Right ventricle myocardium inferior (tissue), 1 donor: ENCODE measurements at regions not wholly inside any gene's neighbourhood (a gene's known extent, or its start where the extent isn't known, plus 50 kb on each side); places are given as distances from the start of the nearest gene placed in this dataset.
"Not testable (repeated sequence)": the region's sequence is repeated elsewhere in the genome, so short reads cannot be mapped to it uniquely, and the experiment has no call there.

Experiments
- ATAC-seq: fragments of 200-7000 bp; cut with Tn5 transposase; one replicate; pipeline ENCODE4 v1.9.1; 2020; ENCODE audit warnings: mild to moderate bottlenecking, moderate library complexity
- DNase-seq: peaks from one replicate; pipeline ENCODE4 v3.0.0; 2021; ENCODE audit errors: missing footprints
- intact Hi-C: fragments of 100-400 bp; cut with DNase I; formaldehyde crosslinking; loops from one replicate; pipeline ENCODE4 v1.11.0; 2022
- donor health status: DM: no; HTN: yes; CAD: no; lungs with severe emphysema.

DNA sequence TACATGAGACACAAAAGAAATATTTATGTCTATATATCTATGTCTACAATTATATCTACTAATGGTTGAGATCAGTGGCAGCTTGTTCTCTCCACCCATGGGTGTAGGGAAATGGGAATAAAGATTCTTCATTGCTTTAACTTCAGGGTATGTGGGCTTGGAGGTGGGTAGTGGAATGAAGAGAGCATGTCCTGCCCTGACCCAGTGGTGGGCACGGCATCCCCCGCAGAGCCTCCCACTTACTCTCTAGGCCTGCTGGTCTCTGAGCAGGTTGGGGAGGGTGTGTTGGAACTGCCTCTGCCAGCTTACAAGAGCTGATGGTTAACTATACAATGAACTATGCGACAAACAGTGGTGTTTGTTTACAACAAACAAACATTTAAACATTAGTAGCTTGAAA lies 152.5 kb upstream of the SKOR2 start:
- DNase-seq, result no peak
- ATAC-seq, result no peak
- intact Hi-C loops, result no loop called here

DNA sequence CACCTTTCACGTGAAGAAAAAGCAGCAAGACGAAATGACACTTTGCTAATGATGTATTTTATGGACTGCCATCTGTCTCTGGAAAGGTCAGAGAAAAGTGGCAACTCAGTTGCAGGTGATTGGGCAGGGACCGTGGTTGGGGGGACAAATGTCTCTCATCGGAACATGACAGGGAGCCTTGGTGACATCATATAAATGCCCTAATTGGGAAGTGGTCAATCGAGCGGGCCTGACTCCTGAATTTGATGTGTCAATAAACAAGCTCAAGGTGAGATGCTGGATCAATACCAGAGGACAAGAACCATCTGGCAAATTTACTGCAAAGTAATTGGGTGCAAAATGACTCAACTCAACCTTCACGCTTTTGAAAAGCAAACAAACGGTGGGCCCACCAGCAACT lies 151.9 kb upstream of the SKOR2 start:
- no peak for ATAC-seq
- intact Hi-C loops, result no loop called here

GRCh38 chr18:47399475-47399874 lies 148.0 kb upstream of the SKOR2 start:
- DNase-seq (no peak), ATAC-seq (no peak)
- intact Hi-C loops, result no loop called here

More for the DNA sequence above, 151.9 kb upstream of the SKOR2 start:
- DNase-seq, result no peak

GRCh38 chr18:47397671-47398319 lies 146.3 kb upstream of the SKOR2 start:
- ATAC-seq (no peak), DNase-seq (no peak)
- intact Hi-C loops, result no loop called here

DNA sequence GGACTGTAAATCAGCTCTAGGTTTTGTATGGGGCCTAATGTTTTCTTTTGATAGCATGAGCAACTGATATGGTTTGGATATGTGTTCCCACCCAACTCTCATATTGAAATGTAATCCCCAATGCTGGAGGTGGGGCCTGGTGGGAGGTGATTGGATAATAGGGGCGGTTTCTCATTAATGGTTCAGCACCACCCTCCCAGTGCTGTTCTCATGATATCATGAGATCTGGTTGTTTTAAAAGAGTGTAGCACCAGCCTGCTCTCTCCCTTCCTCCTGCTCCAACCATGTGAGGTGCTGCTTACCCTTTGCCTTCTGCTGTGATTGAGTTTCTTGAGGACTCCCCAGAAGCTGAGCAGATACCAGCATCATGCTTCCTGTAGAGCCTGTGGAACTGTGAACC lies 140.2 kb upstream of the SKOR2 start:
- intact Hi-C loops, result no loop called here
- DNase-seq (no peak), ATAC-seq (no peak)

GRCh38 chr18:47390410-47391024 lies 139.1 kb upstream of the SKOR2 start:
- DNase-seq (no peak), ATAC-seq (no peak)
- intact Hi-C loops, result no loop called here

- intact Hi-C loops, result no loop called here
- no peak for ATAC-seq
- DNase-seq, result no peak
Observed at GRCh38 chr18:47389210-47389609, 137.8 kb upstream of the SKOR2 start.

DNA sequence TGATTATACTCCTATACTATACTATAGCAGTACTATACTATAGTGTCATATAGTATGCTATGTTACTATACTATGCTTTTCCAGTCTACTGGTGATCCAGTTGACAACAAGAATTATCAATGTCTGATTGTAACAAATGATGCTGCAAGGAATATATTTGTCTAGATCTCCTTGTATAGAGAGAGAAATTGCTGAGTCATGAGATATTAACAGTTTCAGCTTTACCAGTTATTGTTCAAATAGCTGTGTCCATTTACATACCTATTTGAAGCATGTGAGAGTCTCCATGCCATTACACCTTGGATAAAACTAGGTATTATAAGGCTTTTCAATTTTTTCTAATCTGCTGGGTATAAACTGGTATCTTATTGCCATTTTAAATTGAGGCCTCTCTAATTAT lies 136.4 kb upstream of the SKOR2 start:
- intact Hi-C loops, result no loop called here
- DNase-seq, result no peak
- ATAC-seq, result no peak

DNA sequence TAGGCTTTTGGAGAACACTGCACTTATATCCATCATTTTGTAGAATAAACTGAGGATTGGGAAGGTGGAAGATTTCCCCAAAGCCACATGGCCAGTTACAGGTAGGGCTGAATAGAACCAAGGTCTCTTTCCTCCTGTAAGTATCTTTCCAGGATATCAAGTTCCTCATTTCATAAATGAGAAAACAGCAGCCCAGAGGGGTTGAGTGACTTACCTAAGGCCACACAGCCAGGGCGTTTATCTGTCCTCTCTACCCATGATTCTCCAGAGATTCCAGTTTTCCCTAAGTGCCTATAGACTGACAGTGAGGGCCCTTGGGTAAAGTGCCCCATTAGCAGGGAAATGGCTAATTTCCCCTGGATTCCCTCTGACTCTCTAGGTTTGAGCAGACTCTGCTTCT lies 132.3 kb upstream of the SKOR2 start:
- intact Hi-C loops, result no loop called here
- DNase-seq, result no peak
- no peak for ATAC-seq

- DNase-seq (no peak), ATAC-seq (peak; percentile 18)
- intact Hi-C loops, result no loop called here
Observed at GRCh38 chr18:47381975-47382570, 130.6 kb upstream of the SKOR2 start.

DNA sequence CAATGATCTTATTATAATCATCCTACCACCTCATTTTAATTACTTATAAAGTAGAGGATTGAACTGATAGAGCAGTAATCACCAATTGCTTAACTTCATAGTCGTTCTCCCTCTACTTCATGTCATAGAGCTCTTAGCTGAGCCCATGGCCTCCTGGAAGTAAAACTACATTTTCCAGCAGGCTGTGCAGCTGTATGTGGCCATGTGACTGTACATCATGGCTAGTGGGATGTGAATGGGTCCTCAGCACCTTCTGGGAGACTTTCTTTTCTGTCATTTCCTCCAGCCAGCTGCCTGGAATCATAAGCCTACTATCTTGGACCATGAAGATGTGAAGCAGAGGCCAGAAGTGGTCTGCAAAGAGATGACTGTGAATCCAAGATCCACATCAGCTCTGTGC lies 128.7 kb upstream of the SKOR2 start:
- intact Hi-C loops, result no loop called here
- no peak for DNase-seq
- no peak for ATAC-seq

- ATAC-seq, result no peak
- intact Hi-C loops, result no loop called here
- DNase-seq, result no peak
Observed at GRCh38 chr18:47373465-47373864, 122.0 kb upstream of the SKOR2 start.

- intact Hi-C loops, result no loop called here
- ATAC-seq, result no peak
- no peak for DNase-seq
Observed at GRCh38 chr18:47370052-47370451, 118.6 kb upstream of the SKOR2 start.

- ATAC-seq, intact Hi-C loops, DNase-seq: not testable (repeated sequence)
Observed at GRCh38 chr18:47354061-47354460, 102.6 kb upstream of the SKOR2 start.

DNA sequence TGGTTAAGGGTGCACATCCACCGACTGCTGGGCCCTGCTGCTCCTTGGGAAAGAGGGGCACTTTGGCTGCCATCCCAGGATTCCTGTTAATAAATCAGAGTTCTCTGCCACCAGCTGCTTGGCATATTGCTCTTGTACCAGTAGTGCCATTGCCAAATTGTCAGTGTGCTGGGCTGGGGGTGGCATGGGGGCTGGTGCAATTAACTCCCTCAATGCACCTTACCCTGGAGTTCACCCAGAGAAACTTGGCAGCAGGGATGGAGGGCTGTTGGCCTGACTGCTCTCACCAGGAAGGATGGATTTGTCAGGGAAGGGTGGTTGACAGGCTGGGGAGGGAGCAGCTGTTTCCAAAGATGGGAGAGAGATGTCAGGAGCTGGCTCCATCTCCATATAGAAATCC lies 94.6 kb upstream of the SKOR2 start:
- ATAC-seq (no peak), DNase-seq (no peak)
- intact Hi-C loops, result loop anchor here (5.0 kb wide), 1 partner anchor 401 kb away; no protein-coding TSS in a partner anchor

DNA sequence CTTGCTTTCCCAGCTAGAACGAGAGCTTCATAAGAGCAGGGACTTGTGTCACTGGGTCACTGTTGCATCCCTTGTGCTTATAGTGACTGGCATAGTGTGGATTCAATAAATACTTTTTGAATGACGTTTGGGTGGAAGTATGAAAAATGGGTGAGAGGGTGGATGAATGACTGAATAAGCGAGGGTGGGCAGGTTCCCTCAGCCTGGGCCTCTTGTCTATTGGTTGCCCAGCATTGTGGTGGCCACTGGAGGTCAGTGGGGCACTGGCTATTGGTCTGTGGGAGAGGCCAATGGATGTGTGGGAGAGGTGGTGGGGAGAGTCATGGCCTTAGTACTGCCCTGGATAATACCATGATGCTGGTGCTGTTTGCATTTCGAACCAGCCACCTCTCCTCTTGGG lies 93.8 kb upstream of the SKOR2 start:
- ATAC-seq (no peak), DNase-seq (no peak)
- intact Hi-C loops, result loop anchor here (5.0 kb wide), 1 partner anchor 402 kb away; no protein-coding TSS in a partner anchor

GRCh38 chr18:47343291-47343690 lies 91.8 kb upstream of the SKOR2 start:
- DNase-seq (no peak), ATAC-seq (no peak)
- intact Hi-C loops, result no loop called here

DNA sequence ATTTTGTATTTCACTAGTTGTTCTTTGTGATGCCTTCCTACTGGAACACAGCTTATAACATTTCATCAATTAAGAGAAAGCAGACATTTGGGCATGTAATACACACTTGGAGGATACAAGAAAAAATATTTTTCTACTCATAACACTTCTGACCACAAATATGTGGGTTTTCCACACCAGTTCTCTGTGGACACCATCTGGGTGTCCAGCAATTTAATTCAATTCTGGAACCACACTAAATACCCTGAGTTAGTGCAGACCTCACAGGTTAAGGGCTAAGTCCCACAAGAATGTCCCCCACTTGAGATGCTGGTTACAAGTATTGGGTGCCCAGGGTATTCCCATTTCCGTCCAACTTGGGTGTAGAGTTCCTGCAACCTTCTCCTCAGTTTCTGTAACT lies 91.1 kb upstream of the SKOR2 start:
- no peak for ATAC-seq
- no peak for DNase-seq
- intact Hi-C loops, result no loop called here

- DNase-seq, result no peak
- intact Hi-C loops, result no loop called here
- no peak for ATAC-seq
Observed at GRCh38 chr18:47341678-47342077, 90.2 kb upstream of the SKOR2 start.

DNA sequence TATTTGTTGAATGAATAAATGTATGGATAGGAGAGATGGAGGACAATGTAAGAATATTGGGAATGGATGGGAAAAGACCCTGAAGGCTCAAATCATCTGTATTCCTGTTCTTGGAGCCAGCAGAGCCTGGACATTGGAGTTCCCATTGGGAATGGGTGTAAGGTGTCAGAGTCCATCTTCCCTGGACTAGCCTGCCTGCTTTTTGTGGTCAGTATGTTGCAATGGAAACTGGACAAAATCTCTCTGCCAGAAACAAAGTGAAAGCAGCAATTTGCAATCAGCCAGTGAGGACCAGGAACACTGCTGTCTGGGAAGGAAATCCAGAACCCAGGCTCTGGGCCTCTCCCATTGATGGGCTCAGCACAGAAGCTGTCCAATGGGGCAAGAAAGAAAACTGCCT lies 83.5 kb upstream of the SKOR2 start:
- no peak for DNase-seq
- no peak for ATAC-seq
- intact Hi-C loops, result no loop called here
